Kidney (tissue), 13 donors: ENCODE measurements at regions not wholly inside any gene's neighbourhood (a gene's known extent, or its start where the extent isn't known, plus 50 kb on each side); places are given as distances from the start of the nearest gene placed in this dataset.

Source experiments
- DNase-seq, 5 donors: peaks; one replicate each; pipeline ENCODE4 v3.0.0-alpha.2; 2013 to 2020
- FAIRE-seq: peaks from 2 replicates; lab custom pipeline; 2012; peaks lifted over from hg19 to GRCh38; lab: Jason Lieb, UNC
- H3K27ac ChIP-seq, 2 donors: one replicate each; pipeline ENCODE4 v1.7.0; 2013; ENCODE audit warnings: low read depth in 2 of 2, low read length in 2 of 2, inconsistent platforms in 1 of 2
- H3K27me3 ChIP-seq: one replicate; pipeline ENCODE4 v1.7.1; 2013; ENCODE audit warnings: low read length, inconsistent platforms; ENCODE audit not compliant: control insufficient read depth, insufficient read depth
- H3K36me3 ChIP-seq, 3 donors: one replicate each; pipeline versions ENCODE4 v1.7.0 to v1.7.1; 2013; ENCODE audit warnings: low read length in 3 of 3, control low read depth in 1 of 3, inconsistent platforms in 1 of 3; ENCODE audit not compliant: insufficient read depth in 3 of 3, control insufficient read depth in 2 of 3
- H3K4me1 ChIP-seq, 3 donors: one replicate each; pipeline versions ENCODE4 v1.7.0 to v1.7.1; 2013; ENCODE audit warnings: low read length in 3 of 3, inconsistent platforms in 1 of 3, low read depth in 1 of 3; ENCODE audit not compliant: control insufficient read depth in 2 of 3, insufficient read depth in 2 of 3
- H3K4me3 ChIP-seq, 3 donors: one replicate each; pipeline versions ENCODE4 v1.7.0 to v1.8.1; 2013; ENCODE audit warnings: low read length in 3 of 3, control low read depth in 1 of 3, inconsistent platforms in 1 of 3
- H3K9ac ChIP-seq, 3 donors: one replicate each; pipeline versions ENCODE4 v1.7.0 to v1.7.1; 2013; ENCODE audit warnings: low read length in 3 of 3, control low read depth in 1 of 3, inconsistent platforms in 1 of 3
- H3K9me3 ChIP-seq, 3 donors: one replicate each; pipeline versions ENCODE4 v1.7.0 to v1.7.1; 2013; ENCODE audit warnings: low read length in 3 of 3, control low read depth in 1 of 3, inconsistent platforms in 1 of 3; ENCODE audit not compliant: control insufficient read depth in 2 of 3, insufficient read depth in 1 of 3
- CTCF ChIP-seq: IDR thresholded peaks from 3 replicates; pipeline ENCODE4 v1.5.1; 2012; ENCODE audit warnings: mild to moderate bottlenecking, moderate library complexity, borderline replicate concordance; ENCODE audit not compliant: insufficient read depth; ENCODE audit errors: extremely low read depth
- intact Hi-C: fragments of 100-400 bp; cut with DNase I; formaldehyde crosslinking; loops from one replicate; pipeline ENCODE4 v1.11.1; 2022
- donor health status: control.
- donor health status: control.
- donor health status: control.
- donor health status: control.
- donor health status: control.
- donor health status: DM: yes; HTN: yes; CAD: no.
- donor health status: Normal renal cell carcinoma (clear cell type).

GRCh38 chr2:19484736-19485135, 126.3 kb upstream of the OSR1 start:
- Histone ChIP-seq H3K9ac (no peak overlapping the region), H3K36me3 (no peaks in the 10 kb centered on the region), H3K27ac (no peak overlapping the region), H3K4me1 (no peaks in the 10 kb centered on the region), H3K4me3 (no peak overlapping the region), H3K27me3 (no peaks in the 10 kb centered on the region), H3K9me3 (no peaks in the 10 kb centered on the region)
- TF ChIP-seq CTCF, result no peak
- FAIRE-seq (no peak), DNase-seq (no peak)
- intact Hi-C loops, result no loop called here

GRCh38 chr2:19480673-19481072, 122.2 kb upstream of the OSR1 start:
- intact Hi-C loops, result no loop called here
- no peak for DNase-seq

GRCh38 chr2:19479666-19480065, 121.2 kb upstream of the OSR1 start:
- H3K27ac ChIP-seq, result no peak overlapping the region
- intact Hi-C loops, result no loop called here
- no peak for DNase-seq
- H3K9me3 ChIP-seq, result no peaks in the 10 kb centered on the region
- no peak overlapping the region for H3K4me3 ChIP-seq
- no peak overlapping the region for H3K9ac ChIP-seq
- no peak for FAIRE-seq
- H3K27me3 ChIP-seq, result no peaks in the 10 kb centered on the region
- H3K4me1 ChIP-seq, result no peaks in the 10 kb centered on the region
- H3K36me3 ChIP-seq, result no peaks in the 10 kb centered on the region
- TF ChIP-seq CTCF, result no peak

More at GRCh38 chr2:19480673-19481072, 122.2 kb upstream of the OSR1 start:
- Histone ChIP-seq H3K27me3 (no peaks in the 10 kb centered on the region), H3K4me1 (no peaks in the 10 kb centered on the region), H3K36me3 (no peaks in the 10 kb centered on the region), H3K27ac (no peak overlapping the region), H3K9ac (no peak overlapping the region), H3K9me3 (no peaks in the 10 kb centered on the region), H3K4me3 (no peak overlapping the region)
- TF ChIP-seq CTCF, result no peak
- FAIRE-seq, result no peak

- TF ChIP-seq CTCF, result no peak
Observed at GRCh38 chr2:19478409-19478808, 120.0 kb upstream of the OSR1 start.

More at GRCh38 chr2:19478409-19478808, 120.0 kb upstream of the OSR1 start:
- Histone ChIP-seq H3K27ac (no peak overlapping the region), H3K27me3 (no peaks in the 10 kb centered on the region), H3K9me3 (no peaks in the 10 kb centered on the region), H3K4me1 (no peaks in the 10 kb centered on the region), H3K4me3 (no peak overlapping the region), H3K36me3 (no peaks in the 10 kb centered on the region), H3K9ac (no peak overlapping the region)
- DNase-seq (no peak), FAIRE-seq (no peak)
- intact Hi-C loops, result no loop called here
